ENCODE measurements at regions not wholly inside any gene's neighbourhood (a gene's known extent, or its start where the extent isn't known, plus 50 kb on each side); places are given as distances from the start of the nearest gene placed in this dataset.

- TF ChIP-seq CTCF (IDR thresholded peaks at IDR 0.05; ENCODE audit: low read depth, low read length, poor library complexity, severe bottlenecking) (no peak), EZH2phosphoT487 (IDR thresholded peaks at IDR 0.05; ENCODE audit: borderline replicate concordance, low read length) (no peak)
Measured at GRCh38 chr16:73483076-73483791, 435.3 kb upstream of the ZFHX3 start.

Measured in DOHH2 (cell line).